Stomach (tissue), 8 donors: ENCODE measurements at regions not wholly inside any gene's neighbourhood (a gene's known extent, or its start where the extent isn't known, plus 50 kb on each side); places are given as distances from the start of the nearest gene placed in this dataset.

Source experiments
- DNase-seq, 2 donors: peaks; one replicate each; pipeline versions ENCODE4 v3.0.0 to v3.0.0-alpha.2; 2013 to 2019
- H3K27ac ChIP-seq, 5 donors: fragments of 200-600 bp in 4 of 5; sonication (generic) in 4 of 5; one replicate each; pipeline ENCODE4 v1.5.1; 2013 to 2019; ENCODE audit warnings: mild to moderate bottlenecking in 1 of 5, moderate library complexity in 1 of 5
- H3K27me3 ChIP-seq, 3 donors: fragments of 200-600 bp; sonication (generic); one replicate each; pipeline ENCODE4 v1.5.1; 2017 to 2019; ENCODE audit warnings: mixed run types in 1 of 3
- H3K36me3 ChIP-seq, 4 donors: fragments of 200-600 bp; sonication (generic); 1 replicate in 3 of 4; 2 replicates in 1 of 4; pipeline ENCODE4 v1.5.1; 2016 to 2019
- H3K4me1 ChIP-seq, 4 donors: fragments of 200-600 bp; sonication (generic); one replicate each; pipeline ENCODE4 v1.5.1; 2016 to 2019
- H3K4me3 ChIP-seq, 4 donors: fragments of 200-600 bp; sonication (generic) in 3 of 4; one replicate each; pipeline ENCODE4 v1.5.1; 2016 to 2019; ENCODE audit warnings: mild to moderate bottlenecking in 1 of 4
- H3K9me3 ChIP-seq, 4 donors: fragments of 200-600 bp; sonication (generic); one replicate each; pipeline ENCODE4 v1.5.1; 2016 to 2019
- EP300 ChIP-seq: sonication (generic); formaldehyde crosslinking; IDR thresholded peaks from one replicate; pipeline ENCODE4 v1.6.1; 2017; ENCODE audit warnings: antibody characterized with exemption
- POLR2A ChIP-seq, 4 donors: fragments of 450-650 bp; IDR thresholded peaks; one replicate each; pipeline ENCODE4 v1.6.1; 2016; ENCODE audit warnings: antibody characterized with exemption in 4 of 4, control low read depth in 2 of 4, mild to moderate bottlenecking in 1 of 4, moderate library complexity in 1 of 4
- POLR2AphosphoS5 ChIP-seq, 3 donors: sonication (generic); formaldehyde crosslinking; IDR thresholded peaks; one replicate each; pipeline ENCODE4 v1.6.1; 2016; ENCODE audit warnings: antibody characterized with exemption in 3 of 3
- WGBS, 5 donors: extraction: QIAGEN DNeasy Blood & Tissue Kit in 3 of 5; methylation state at CpG; one replicate each; pipeline versions ENCODE4 v1.1.5 to v1.1.7; 2013 to 2018; 5-methylcytosine and 5-hydroxymethylcytosine counted together
- intact Hi-C: fragments of 100-400 bp; cut with DNase I; formaldehyde crosslinking; loops from one replicate; pipeline ENCODE4 v1.15.1; 2023; ENCODE audit warnings: low total_unique reads
- TF ChIP-seq, protein P1 (sequence below), 7 experiments: fragments of 450-650 bp in 4 of 7; fragments of 200-600 bp in 3 of 7; sonication (generic) in 3 of 7; IDR thresholded peaks; one replicate each; pipeline ENCODE4 v1.5.1; 2016 to 2019; ENCODE audit warnings: antibody characterized with exemption in 7 of 7, control low read depth in 2 of 7, mild to moderate bottlenecking in 1 of 7
- donor health status: healthy with polysubstance abuse.
- donor health status: Bipolar disorder and iron deficiency.
- donor health status: healthy.

DNA sequence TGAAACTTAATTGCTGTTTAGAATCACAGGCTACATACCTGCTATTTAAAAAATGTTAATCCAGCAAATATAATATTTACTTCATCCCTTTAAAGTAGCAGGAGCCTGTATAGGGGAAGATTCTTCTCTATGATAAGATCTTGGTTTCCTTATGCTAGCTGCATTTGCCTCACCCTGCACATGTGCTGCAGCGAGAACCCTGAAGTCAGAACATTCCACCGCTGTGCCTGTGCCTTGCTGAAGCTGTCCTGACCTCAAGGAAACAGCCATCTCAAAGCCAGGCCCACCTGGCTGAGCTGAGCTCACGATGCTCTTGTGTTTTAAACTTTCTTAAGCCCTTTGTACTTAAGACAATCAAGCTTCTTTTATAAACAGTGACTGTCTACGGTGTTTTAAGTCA, 355.0 kb upstream of the PCDH20 start:
- no peak for DNase-seq
- no peak for TF ChIP-seq EP300
- TF ChIP-seq POLR2A (IDR thresholded peaks at IDR 0.05): no peak
- TF ChIP-seq, protein P1, sequence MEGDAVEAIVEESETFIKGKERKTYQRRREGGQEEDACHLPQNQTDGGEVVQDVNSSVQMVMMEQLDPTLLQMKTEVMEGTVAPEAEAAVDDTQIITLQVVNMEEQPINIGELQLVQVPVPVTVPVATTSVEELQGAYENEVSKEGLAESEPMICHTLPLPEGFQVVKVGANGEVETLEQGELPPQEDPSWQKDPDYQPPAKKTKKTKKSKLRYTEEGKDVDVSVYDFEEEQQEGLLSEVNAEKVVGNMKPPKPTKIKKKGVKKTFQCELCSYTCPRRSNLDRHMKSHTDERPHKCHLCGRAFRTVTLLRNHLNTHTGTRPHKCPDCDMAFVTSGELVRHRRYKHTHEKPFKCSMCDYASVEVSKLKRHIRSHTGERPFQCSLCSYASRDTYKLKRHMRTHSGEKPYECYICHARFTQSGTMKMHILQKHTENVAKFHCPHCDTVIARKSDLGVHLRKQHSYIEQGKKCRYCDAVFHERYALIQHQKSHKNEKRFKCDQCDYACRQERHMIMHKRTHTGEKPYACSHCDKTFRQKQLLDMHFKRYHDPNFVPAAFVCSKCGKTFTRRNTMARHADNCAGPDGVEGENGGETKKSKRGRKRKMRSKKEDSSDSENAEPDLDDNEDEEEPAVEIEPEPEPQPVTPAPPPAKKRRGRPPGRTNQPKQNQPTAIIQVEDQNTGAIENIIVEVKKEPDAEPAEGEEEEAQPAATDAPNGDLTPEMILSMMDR (IDR thresholded peaks at IDR 0.05): no peak
- no peak for TF ChIP-seq POLR2AphosphoS5 (IDR thresholded peaks at IDR 0.05)
- intact Hi-C loops: no loop called here
- Histone ChIP-seq H3K27ac (no peak overlapping the region), H3K9me3 (peaks cover 0 to 13% (median 7%) of the 10 kb centered on the region in 4 donors), H3K4me3 (no peak overlapping the region), H3K27me3 (no peaks in the 10 kb centered on the region), H3K4me1 (no peaks in the 10 kb centered on the region), H3K36me3 (no peaks in the 10 kb centered on the region)
- WGBS, 5 donors: 34 to 69% (median 61%) methylated on average over 4 of the region's 4 CpGs

DNA sequence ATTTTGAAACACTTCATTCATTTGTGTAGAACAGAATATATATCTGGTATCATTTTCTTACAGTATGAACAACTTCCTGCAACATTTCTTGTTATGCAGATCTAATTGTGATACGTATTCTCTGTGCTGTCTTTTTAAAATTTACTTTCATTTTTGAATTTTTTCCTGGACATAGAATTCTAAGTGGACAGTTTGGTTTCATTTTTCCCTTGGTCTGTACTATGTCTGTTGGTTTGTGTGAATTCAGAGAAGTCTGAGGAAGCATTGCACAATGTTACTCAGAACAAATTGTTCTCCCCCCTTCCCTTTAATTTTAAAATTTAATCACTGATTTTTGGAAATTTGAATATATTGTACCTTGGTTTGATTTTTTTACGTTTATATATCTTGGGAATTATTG, 352.5 kb upstream of the PCDH20 start:
- Histone ChIP-seq H3K36me3 (no peaks in the 10 kb centered on the region), H3K4me3 (no peak overlapping the region), H3K4me1 (no peaks in the 10 kb centered on the region), H3K27me3 (no peaks in the 10 kb centered on the region), H3K9me3 (peaks cover 0 to 17% (median 10%) of the 10 kb centered on the region in 4 donors), H3K27ac (no peak overlapping the region)
- 76 to 87% (median 83%) methylated on average over 2 of the region's 2 CpGs for WGBS, 5 donors
- DNase-seq: no peak
- intact Hi-C loops: no loop called here
- no peak for TF ChIP-seq POLR2A (IDR thresholded peaks at IDR 0.05)

DNA sequence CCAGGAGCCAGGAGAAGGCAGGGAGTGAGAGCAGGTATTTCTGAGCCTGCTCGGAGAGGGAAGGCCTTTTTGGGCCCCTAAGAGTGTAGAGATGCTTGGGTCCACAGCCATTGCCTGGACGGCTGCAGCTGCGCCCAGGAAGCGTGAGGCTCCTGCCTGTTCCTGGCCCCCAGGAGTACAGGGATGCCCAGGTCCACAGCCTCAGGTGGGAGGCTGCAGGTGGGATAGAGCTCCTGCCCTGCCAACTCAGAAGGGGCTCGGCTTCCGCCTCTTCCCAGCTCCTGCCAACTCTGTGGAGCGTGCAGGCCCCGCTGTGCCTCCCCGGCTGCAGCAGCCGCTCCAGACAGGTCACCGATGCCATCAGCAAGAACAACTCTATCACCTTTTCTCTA, 351.0 kb upstream of the PCDH20 start:
- WGBS, 5 donors: 83 to 97% (median 89%) methylated on average over 10 to 11 of the region's 11 CpGs
- Histone ChIP-seq H3K36me3 (no peaks in the 10 kb centered on the region), H3K4me3 (no peak overlapping the region), H3K4me1 (no peaks in the 10 kb centered on the region), H3K9me3 (peaks cover 0 to 17% (median 10%) of the 10 kb centered on the region in 4 donors), H3K27ac (no peak overlapping the region), H3K27me3 (no peaks in the 10 kb centered on the region)
- intact Hi-C loops: no loop called here
- TF ChIP-seq POLR2A (IDR thresholded peaks at IDR 0.05) (no peak), POLR2AphosphoS5 (IDR thresholded peaks at IDR 0.05) (no peak), EP300 (no peak)
- TF ChIP-seq, protein P1 (IDR thresholded peaks at IDR 0.05): no peak
- no peak for DNase-seq

DNA sequence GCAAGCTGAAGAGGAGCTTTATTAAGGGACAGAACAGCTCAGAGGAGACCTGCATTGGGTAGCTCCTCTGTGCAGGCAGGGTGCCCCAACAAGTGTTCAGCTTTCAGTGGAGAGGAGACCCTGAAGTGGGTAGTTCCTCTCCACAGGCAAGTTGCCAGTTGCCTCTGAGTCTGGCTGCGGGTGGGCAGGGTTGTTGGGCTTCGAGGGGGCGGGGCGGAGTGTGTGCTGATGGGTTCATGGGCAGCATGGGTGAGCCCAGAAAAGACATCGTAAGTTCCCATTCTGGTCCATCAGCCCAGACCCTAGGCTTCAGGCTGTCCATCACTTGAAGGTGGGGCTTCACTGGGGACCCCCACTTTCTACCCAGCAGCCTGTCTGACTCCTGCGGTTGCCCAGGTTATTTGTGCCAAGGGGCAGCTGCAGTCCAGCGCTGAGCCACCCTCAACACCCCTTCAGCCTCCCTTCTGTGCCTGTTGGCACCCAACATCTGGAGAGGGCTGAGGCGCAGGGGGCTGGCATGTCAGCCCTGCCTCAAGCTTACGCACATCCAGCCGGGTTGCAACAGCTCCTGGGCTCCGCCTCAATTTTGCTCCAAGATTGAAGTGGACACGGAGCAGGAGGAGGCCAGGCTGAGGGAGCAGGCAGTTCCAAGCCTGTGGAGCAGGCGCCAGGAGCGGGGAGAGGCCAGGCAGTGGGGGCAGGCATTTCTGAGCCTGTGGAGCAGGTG, 350.5 kb upstream of the PCDH20 start:
- Histone ChIP-seq H3K9me3 (peaks cover 0 to 17% (median 10%) of the 10 kb centered on the region in 4 donors), H3K36me3 (no peaks in the 10 kb centered on the region), H3K27ac (no peak overlapping the region), H3K4me1 (no peaks in the 10 kb centered on the region), H3K27me3 (no peaks in the 10 kb centered on the region), H3K4me3 (no peak overlapping the region)
- intact Hi-C loops: no loop called here
- no peak for DNase-seq
- 79 to 96% (median 88%) methylated on average over 14 of the region's 14 CpGs for WGBS, 5 donors
- TF ChIP-seq, protein P1 (IDR thresholded peaks at IDR 0.05): no peak
- TF ChIP-seq POLR2A (IDR thresholded peaks at IDR 0.05) (no peak), EP300 (no peak), POLR2AphosphoS5 (IDR thresholded peaks at IDR 0.05) (no peak)

DNA sequence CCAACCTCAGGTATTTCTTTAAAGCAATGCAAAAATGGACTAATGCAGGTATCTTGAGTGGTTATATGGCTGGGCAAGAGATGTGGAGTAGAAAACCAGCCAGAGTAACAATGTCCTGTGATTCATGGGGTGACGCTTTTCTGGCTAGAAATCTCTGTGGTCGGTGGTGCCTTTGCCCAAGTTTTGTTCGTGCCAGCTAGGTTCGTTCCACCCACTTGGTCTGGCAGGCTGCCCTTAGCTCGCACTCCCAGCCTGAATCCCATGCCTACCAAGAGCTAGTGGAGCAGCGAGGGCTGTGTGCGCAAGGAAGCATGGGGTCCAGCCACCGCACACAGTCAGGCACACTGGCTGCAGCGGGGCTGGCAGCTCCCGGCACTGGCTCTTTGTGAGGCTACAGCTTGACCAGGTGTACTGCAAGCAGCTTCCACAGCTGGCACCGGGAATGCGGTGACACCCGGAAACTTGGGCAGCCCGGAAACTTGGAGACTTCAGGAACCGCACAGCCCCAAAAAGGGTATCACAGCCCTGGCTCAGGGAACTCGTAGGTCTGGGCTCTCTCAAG, 349.6 kb upstream of the PCDH20 start:
- H3K9me3 ChIP-seq: peaks cover 0 to 17% (median 10%) of the 10 kb centered on the region in 4 donors
- WGBS, 5 donors: 76 to 90% (median 82%) methylated on average over 14 to 16 of the region's 16 CpGs

More for the DNA sequence above, 349.6 kb upstream of the PCDH20 start:
- H3K4me3 ChIP-seq: no peak overlapping the region
- TF ChIP-seq POLR2A (IDR thresholded peaks at IDR 0.05) (no peak), EP300 (no peak), POLR2AphosphoS5 (IDR thresholded peaks at IDR 0.05) (no peak)
- TF ChIP-seq, protein P1 (IDR thresholded peaks at IDR 0.05): no peak
- H3K36me3 ChIP-seq: no peaks in the 10 kb centered on the region
- H3K4me1 ChIP-seq: no peaks in the 10 kb centered on the region
- no peak overlapping the region for H3K27ac ChIP-seq
- intact Hi-C loops: no loop called here
- no peak for DNase-seq
- no peaks in the 10 kb centered on the region for H3K27me3 ChIP-seq
